HEK293 (cell line): ENCODE measurements at regions not wholly inside any gene's neighbourhood (a gene's known extent, or its start where the extent isn't known, plus 50 kb on each side); places are given as distances from the start of the nearest gene placed in this dataset.
A peak's percentile ranks its signal among the peaks of the same experiment; 100 is the strongest.

Experiments
- CTCF ChIA-PET: fragments of 350-600 bp; formaldehyde crosslinking; extraction: SDS; loops from one replicate; lab custom pipeline; 2021; ENCODE audit warnings: antibody characterized with exemption; lab: Yijun Ruan, JAX
- POLR2A ChIA-PET: fragments of 300-600 bp; formaldehyde crosslinking; extraction: SDS; loops from one replicate; lab custom pipeline; 2020; ENCODE audit warnings: antibody characterized with exemption, inconsistent platforms; lab: Yijun Ruan, JAX
- H3K27ac ChIP-seq: fragments of 200-500 bp; sonication (Bioruptor generic); 2 replicates; pipeline ENCODE4 v1.5.1; 2014; ENCODE audit warnings: low read depth, low read length, control low read depth, inconsistent platforms; ENCODE audit errors: extremely low read depth
- H3K36me3 ChIP-seq, 2 experiments: fragments of 200-500 bp in 1 of 2; sonication (Bioruptor generic) in 1 of 2; 1 replicate in 1 of 2; 2 replicates in 1 of 2; pipeline ENCODE4 v1.5.1; 2014 to 2017; ENCODE audit warnings: inconsistent platforms in 2 of 2, low read length in 2 of 2; ENCODE audit not compliant: control insufficient read depth in 2 of 2, insufficient read depth in 1 of 2
- H3K4me1 ChIP-seq: fragments of 200-500 bp; sonication (Bioruptor generic); 2 replicates; pipeline ENCODE4 v1.5.1; 2014; ENCODE audit warnings: mild to moderate bottlenecking, low read length, inconsistent platforms; ENCODE audit not compliant: control insufficient read depth, insufficient read depth
- H3K4me3 ChIP-seq: 2 replicates; pipeline ENCODE4 v1.5.1; 2011; ENCODE audit warnings: low read depth, mild to moderate bottlenecking, control low read depth, low read length, moderate library complexity
- H3K9me3 ChIP-seq: fragments of 200-500 bp; sonication (Bioruptor generic); 2 replicates; pipeline ENCODE4 v1.5.1; 2014; ENCODE audit warnings: low read depth, low read length, inconsistent platforms; ENCODE audit not compliant: control insufficient read depth, insufficient read depth
- KLF8 ChIP-seq: fragments of 450-650 bp; formaldehyde crosslinking; IDR thresholded peaks from 2 replicates; pipeline ENCODE4 v1.5.1; 2016; ENCODE audit warnings: missing biosample characterization, missing genetic modification characterization
- SALL2 ChIP-seq: fragments of 450-650 bp; formaldehyde crosslinking; IDR thresholded peaks from 2 replicates; pipeline ENCODE4 v1.5.0; 2017; ENCODE audit warnings: missing biosample characterization, mild to moderate bottlenecking, missing genetic modification characterization, borderline replicate concordance
- ZFHX2 ChIP-seq: fragments of 450-650 bp; formaldehyde crosslinking; conservative IDR thresholded peaks from 2 replicates; pipeline ENCODE4 v1.5.1; 2016; ENCODE audit warnings: missing biosample characterization, missing genetic modification characterization
- ZFP41 ChIP-seq: fragments of 450-650 bp; formaldehyde crosslinking; IDR thresholded peaks from 2 replicates; pipeline ENCODE4 v1.5.1; 2016; ENCODE audit warnings: missing biosample characterization, missing genetic modification characterization, borderline replicate concordance
- ZNF23 ChIP-seq: fragments of 450-650 bp; formaldehyde crosslinking; IDR thresholded peaks from 2 replicates; pipeline ENCODE4 v1.5.1; 2016; ENCODE audit warnings: missing biosample characterization, missing genetic modification characterization, borderline replicate concordance
- ZNF324 ChIP-seq: fragments of 450-650 bp; formaldehyde crosslinking; IDR thresholded peaks from 2 replicates; pipeline ENCODE4 v1.5.1; 2016; ENCODE audit warnings: missing biosample characterization, missing genetic modification characterization
- ZNF366 ChIP-seq: fragments of 450-650 bp; formaldehyde crosslinking; conservative IDR thresholded peaks from 2 replicates; pipeline ENCODE4 v1.5.1; 2016; ENCODE audit warnings: missing biosample characterization, missing genetic modification characterization
- ZNF391 ChIP-seq: fragments of 450-650 bp; formaldehyde crosslinking; IDR thresholded peaks from 2 replicates; pipeline ENCODE4 v1.5.1; 2016; ENCODE audit warnings: low read depth, missing biosample characterization, missing genetic modification characterization, borderline replicate concordance
- ZNF394 ChIP-seq: fragments of 450-650 bp; formaldehyde crosslinking; IDR thresholded peaks from 2 replicates; pipeline ENCODE4 v1.5.1; 2016; ENCODE audit warnings: missing biosample characterization, missing genetic modification characterization, mild to moderate bottlenecking, moderate library complexity, borderline replicate concordance
- ZNF549 ChIP-seq: fragments of 450-650 bp; IDR thresholded peaks from 2 replicates; pipeline ENCODE4 v1.5.1; 2018; ENCODE audit warnings: missing biosample characterization, missing genetic modification characterization, mild to moderate bottlenecking, inconsistent platforms, moderate library complexity
- ZNF558 ChIP-seq: fragments of 450-650 bp; formaldehyde crosslinking; IDR thresholded peaks from 2 replicates; pipeline ENCODE4 v1.5.1; 2016; ENCODE audit warnings: missing biosample characterization, missing genetic modification characterization
- ZNF664 ChIP-seq: fragments of 450-650 bp; formaldehyde crosslinking; IDR thresholded peaks from 2 replicates; pipeline ENCODE4 v1.5.1; 2016; ENCODE audit warnings: missing biosample characterization, missing genetic modification characterization
- ZNF777 ChIP-seq: fragments of 450-650 bp; formaldehyde crosslinking; IDR thresholded peaks from 2 replicates; pipeline ENCODE4 v1.5.1; 2017; ENCODE audit warnings: missing biosample characterization, missing genetic modification characterization, borderline replicate concordance
- TF ChIP-seq, protein P1 (sequence below): fragments of 450-650 bp; formaldehyde crosslinking; IDR thresholded peaks from 2 replicates; pipeline ENCODE4 v1.5.1; 2016; ENCODE audit warnings: missing biosample characterization, missing genetic modification characterization, low read depth
- TF ChIP-seq, protein P2 (sequence below): fragments of 450-650 bp; formaldehyde crosslinking; IDR thresholded peaks from 2 replicates; pipeline ENCODE4 v1.5.1; 2017; ENCODE audit warnings: missing biosample characterization, mild to moderate bottlenecking, missing genetic modification characterization, moderate library complexity
- TF ChIP-seq, protein P3 (sequence below): fragments of 450-650 bp; formaldehyde crosslinking; IDR thresholded peaks from 2 replicates; pipeline ENCODE4 v1.5.1; 2016; ENCODE audit warnings: missing biosample characterization, missing genetic modification characterization
- TF ChIP-seq, protein P4 (sequence below): fragments of 450-650 bp; formaldehyde crosslinking; IDR thresholded peaks from 2 replicates; pipeline ENCODE4 v1.5.1; 2016; ENCODE audit warnings: missing biosample characterization, missing genetic modification characterization
- TF ChIP-seq, protein P5 (sequence below): fragments of 450-650 bp; formaldehyde crosslinking; IDR thresholded peaks from 2 replicates; pipeline ENCODE4 v1.5.1; 2016; ENCODE audit warnings: missing biosample characterization, missing genetic modification characterization, low read depth
- TF ChIP-seq, protein P6 (sequence below): fragments of 450-650 bp; formaldehyde crosslinking; IDR thresholded peaks from 2 replicates; pipeline ENCODE4 v1.5.0; 2017; ENCODE audit warnings: missing biosample characterization, missing genetic modification characterization, borderline replicate concordance

DNA sequence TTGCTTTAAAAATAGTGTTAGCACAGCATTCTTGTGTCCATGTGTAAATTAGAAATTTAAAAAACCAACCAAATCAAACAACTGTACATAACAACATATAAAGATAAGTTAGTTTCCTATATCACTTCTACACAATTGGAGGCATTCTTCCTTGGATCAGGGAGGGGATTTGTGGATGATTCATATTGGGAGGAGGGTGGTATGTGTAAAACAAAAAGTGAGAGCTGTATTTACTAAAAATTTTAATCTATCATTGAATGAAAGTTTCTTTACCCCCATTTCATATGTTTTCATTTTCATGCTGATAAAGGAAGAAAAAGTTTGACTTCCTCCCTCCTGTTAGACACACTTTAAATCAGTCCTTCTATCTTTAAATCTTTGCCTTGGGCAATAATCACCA, 325.0 kb downstream of the SATB1 start (continued):
- TF ChIP-seq, protein P1, sequence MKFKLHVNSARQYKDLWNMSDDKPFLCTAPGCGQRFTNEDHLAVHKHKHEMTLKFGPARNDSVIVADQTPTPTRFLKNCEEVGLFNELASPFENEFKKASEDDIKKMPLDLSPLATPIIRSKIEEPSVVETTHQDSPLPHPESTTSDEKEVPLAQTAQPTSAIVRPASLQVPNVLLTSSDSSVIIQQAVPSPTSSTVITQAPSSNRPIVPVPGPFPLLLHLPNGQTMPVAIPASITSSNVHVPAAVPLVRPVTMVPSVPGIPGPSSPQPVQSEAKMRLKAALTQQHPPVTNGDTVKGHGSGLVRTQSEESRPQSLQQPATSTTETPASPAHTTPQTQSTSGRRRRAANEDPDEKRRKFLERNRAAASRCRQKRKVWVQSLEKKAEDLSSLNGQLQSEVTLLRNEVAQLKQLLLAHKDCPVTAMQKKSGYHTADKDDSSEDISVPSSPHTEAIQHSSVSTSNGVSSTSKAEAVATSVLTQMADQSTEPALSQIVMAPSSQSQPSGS = no peak
- TF ChIP-seq, protein P2, sequence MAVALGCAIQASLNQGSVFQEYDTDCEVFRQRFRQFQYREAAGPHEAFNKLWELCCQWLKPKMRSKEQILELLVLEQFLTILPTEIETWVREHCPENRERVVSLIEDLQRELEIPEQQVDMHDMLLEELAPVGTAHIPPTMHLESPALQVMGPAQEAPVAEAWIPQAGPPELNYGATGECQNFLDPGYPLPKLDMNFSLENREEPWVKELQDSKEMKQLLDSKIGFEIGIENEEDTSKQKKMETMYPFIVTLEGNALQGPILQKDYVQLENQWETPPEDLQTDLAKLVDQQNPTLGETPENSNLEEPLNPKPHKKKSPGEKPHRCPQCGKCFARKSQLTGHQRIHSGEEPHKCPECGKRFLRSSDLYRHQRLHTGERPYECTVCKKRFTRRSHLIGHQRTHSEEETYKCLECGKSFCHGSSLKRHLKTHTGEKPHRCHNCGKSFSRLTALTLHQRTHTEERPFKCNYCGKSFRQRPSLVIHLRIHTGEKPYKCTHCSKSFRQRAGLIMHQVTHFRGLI (tag by site-specific recombination) = no peak
- TF ChIP-seq KLF8 (tag by site-specific recombination) (no peak), ZFP41 (no peak), ZNF777 (tag by site-specific recombination) (no peak)

DNA sequence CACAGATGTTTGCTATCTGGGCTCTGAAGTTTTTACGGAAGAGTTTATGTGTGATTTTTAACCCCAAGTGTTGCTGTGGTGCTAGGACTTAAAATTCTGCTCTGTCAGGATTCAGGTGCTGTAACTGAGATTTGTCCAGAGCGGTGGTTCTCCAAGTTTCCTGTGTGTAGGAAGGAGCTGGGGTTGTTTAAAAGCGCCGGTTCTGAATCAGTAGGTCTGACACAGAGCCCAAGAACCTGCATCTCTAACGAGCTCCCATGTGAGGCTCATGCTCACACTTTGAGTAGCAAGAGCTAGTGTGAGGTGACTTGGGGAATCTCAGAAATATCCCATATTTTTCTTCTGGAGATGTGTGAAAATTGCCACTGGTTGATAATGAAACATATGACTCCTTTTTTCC, 325.5 kb downstream of the SATB1 start:
- Histone ChIP-seq H3K27ac (no peak overlapping the region), H3K4me3 (no peak overlapping the region), H3K36me3 (no peaks in the 10 kb centered on the region; a peak in 1 of 3 replicates), H3K4me1 (peaks cover 14% of the 10 kb centered on the region), H3K9me3 (no peaks in the 10 kb centered on the region; the same call in 1 of the 2 replicates)
- no peak for TF ChIP-seq ZNF391 (tag by site-specific recombination)
- TF ChIP-seq, protein P3, sequence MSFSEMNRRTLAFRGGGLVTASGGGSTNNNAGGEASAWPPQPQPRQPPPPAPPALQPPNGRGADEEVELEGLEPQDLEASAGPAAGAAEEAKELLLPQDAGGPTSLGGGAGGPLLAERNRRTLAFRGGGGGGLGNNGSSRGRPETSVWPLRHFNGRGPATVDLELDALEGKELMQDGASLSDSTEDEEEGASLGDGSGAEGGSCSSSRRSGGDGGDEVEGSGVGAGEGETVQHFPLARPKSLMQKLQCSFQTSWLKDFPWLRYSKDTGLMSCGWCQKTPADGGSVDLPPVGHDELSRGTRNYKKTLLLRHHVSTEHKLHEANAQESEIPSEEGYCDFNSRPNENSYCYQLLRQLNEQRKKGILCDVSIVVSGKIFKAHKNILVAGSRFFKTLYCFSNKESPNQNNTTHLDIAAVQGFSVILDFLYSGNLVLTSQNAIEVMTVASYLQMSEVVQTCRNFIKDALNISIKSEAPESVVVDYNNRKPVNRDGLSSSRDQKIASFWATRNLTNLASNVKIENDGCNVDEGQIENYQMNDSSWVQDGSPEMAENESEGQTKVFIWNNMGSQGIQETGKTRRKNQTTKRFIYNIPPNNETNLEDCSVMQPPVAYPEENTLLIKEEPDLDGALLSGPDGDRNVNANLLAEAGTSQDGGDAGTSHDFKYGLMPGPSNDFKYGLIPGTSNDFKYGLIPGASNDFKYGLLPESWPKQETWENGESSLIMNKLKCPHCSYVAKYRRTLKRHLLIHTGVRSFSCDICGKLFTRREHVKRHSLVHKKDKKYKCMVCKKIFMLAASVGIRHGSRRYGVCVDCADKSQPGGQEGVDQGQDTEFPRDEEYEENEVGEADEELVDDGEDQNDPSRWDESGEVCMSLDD (tag by site-specific recombination) = no peak
- ChIA-PET POLR2A (no interaction called here), CTCF (interaction anchor here (0.5 to 1.0 kb wide), 4 partner anchors 259 to 1507 kb away, joined by 3 to 4 read pairs (median 3); no protein-coding TSS in a partner anchor)

DNA sequence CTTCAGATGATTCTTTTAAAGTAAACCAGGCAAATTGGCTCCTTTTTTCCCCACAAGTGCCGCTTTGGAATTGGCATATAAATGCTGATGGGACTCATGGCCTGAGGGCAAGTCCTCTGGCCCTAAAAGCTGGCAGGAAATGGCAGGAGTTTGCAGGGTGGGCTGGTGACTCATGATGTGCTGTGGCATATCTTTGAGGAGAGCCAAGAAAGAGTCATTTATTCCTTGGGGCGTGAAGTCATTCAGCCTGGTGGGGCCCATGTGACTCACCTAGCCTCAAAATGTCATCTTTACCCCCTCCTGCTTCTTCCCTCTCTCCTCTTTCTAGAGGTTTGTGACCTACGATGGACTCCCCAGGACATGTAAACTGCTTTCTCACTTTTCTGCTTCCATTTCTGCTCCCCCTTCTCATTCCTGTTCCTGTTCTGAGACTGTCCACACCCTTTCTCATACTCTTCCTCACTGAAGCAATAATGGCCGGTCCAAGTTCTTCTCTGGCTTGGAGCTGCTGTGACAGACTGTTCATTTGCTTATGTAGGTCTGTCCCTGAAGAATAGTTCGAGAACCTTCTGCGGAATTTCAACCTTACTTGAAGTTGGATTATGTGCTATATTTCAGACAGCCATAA, 326.1 kb downstream of the SATB1 start:
- Histone ChIP-seq H3K4me3 (no peak overlapping the region), H3K9me3 (no peaks in the 10 kb centered on the region; the same call in 1 of the 2 replicates), H3K4me1 (peaks cover 14% of the 10 kb centered on the region), H3K36me3 (no peaks in the 10 kb centered on the region; a peak in 1 of 3 replicates), H3K27ac (no peak overlapping the region; the same call in 1 of the 2 replicates)
- POLR2A ChIA-PET = no interaction called here
- CTCF ChIA-PET = interaction anchor here (0.7 to 0.8 kb wide), 2 partner anchors 525 to 1386 kb away, joined by 3 to 4 read pairs; no protein-coding TSS in a partner anchor
- TF ChIP-seq, protein P4, sequence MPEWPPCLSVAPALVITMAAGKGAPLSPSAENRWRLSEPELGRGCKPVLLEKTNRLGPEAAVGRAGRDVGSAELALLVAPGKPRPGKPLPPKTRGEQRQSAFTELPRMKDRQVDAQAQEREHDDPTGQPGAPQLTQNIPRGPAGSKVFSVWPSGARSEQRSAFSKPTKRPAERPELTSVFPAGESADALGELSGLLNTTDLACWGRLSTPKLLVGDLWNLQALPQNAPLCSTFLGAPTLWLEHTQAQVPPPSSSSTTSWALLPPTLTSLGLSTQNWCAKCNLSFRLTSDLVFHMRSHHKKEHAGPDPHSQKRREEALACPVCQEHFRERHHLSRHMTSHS = no peak
- no peak for TF ChIP-seq ZNF549 (tag by site-specific recombination)
- TF ChIP-seq ZNF664 = no peak
- TF ChIP-seq ZNF366 (tag by site-specific recombination) = peak; percentile 73
- peak; percentile 53; the same call in 1 of the 2 replicates for TF ChIP-seq ZNF324 (tag by site-specific recombination)
- no peak for TF ChIP-seq SALL2 (tag by site-specific recombination)
- TF ChIP-seq ZNF391 (tag by site-specific recombination) = no peak
- TF ChIP-seq, protein P5, sequence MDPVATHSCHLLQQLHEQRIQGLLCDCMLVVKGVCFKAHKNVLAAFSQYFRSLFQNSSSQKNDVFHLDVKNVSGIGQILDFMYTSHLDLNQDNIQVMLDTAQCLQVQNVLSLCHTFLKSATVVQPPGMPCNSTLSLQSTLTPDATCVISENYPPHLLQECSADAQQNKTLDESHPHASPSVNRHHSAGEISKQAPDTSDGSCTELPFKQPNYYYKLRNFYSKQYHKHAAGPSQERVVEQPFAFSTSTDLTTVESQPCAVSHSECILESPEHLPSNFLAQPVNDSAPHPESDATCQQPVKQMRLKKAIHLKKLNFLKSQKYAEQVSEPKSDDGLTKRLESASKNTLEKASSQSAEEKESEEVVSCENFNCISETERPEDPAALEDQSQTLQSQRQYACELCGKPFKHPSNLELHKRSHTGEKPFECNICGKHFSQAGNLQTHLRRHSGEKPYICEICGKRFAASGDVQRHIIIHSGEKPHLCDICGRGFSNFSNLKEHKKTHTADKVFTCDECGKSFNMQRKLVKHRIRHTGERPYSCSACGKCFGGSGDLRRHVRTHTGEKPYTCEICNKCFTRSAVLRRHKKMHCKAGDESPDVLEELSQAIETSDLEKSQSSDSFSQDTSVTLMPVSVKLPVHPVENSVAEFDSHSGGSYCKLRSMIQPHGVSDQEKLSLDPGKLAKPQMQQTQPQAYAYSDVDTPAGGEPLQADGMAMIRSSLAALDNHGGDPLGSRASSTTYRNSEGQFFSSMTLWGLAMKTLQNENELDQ = no peak
- TF ChIP-seq ZNF23 (tag by site-specific recombination) = no peak
- TF ChIP-seq ZFHX2 (tag by site-specific recombination) = no peak
- TF ChIP-seq, protein P6, sequence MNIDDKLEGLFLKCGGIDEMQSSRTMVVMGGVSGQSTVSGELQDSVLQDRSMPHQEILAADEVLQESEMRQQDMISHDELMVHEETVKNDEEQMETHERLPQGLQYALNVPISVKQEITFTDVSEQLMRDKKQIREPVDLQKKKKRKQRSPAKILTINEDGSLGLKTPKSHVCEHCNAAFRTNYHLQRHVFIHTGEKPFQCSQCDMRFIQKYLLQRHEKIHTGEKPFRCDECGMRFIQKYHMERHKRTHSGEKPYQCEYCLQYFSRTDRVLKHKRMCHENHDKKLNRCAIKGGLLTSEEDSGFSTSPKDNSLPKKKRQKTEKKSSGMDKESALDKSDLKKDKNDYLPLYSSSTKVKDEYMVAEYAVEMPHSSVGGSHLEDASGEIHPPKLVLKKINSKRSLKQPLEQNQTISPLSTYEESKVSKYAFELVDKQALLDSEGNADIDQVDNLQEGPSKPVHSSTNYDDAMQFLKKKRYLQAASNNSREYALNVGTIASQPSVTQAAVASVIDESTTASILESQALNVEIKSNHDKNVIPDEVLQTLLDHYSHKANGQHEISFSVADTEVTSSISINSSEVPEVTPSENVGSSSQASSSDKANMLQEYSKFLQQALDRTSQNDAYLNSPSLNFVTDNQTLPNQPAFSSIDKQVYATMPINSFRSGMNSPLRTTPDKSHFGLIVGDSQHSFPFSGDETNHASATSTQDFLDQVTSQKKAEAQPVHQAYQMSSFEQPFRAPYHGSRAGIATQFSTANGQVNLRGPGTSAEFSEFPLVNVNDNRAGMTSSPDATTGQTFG (tag by site-specific recombination) = 0 out of 2 replicates have a peak, but pooled peaks have one; percentile 34
- no peak; the same call in 1 of the 2 replicates for TF ChIP-seq ZNF558
- no peak for TF ChIP-seq ZNF394 (tag by site-specific recombination)
